SH-SY5Y (cell line): ENCODE measurements at regions not wholly inside any gene's neighbourhood (a gene's known extent, or its start where the extent isn't known, plus 50 kb on each side); places are given as distances from the start of the nearest gene placed in this dataset.

Experiments used
- GATA2 ChIP-seq: IDR thresholded peaks from 2 replicates; pipeline ENCODE4 v1.6.1; 2011; ENCODE audit warnings: mild to moderate bottlenecking, low read depth, low read length
- GATA3 ChIP-seq: IDR thresholded peaks from 2 replicates; pipeline ENCODE4 v1.6.1; 2011; ENCODE audit warnings: low read depth, mild to moderate bottlenecking, low read length, moderate library complexity

GRCh38 chr1:187987236-187987776 is 1158.6 kb downstream of the PLA2G4A start:
- TF ChIP-seq GATA3 (no peak; the same call in 1 of the 2 replicates), GATA2 (no peak)
